Heart right ventricle (tissue), 16 donors: ENCODE measurements at regions not wholly inside any gene's neighbourhood (a gene's known extent, or its start where the extent isn't known, plus 50 kb on each side); places are given as distances from the start of the nearest gene placed in this dataset.
"Not testable (repeated sequence)": the region's sequence is repeated elsewhere in the genome, so short reads cannot be mapped to it uniquely, and the experiment has no call there.

Source experiments
- ATAC-seq, 8 donors: fragments of 200-7000 bp; cut with Tn5 transposase; one replicate each; pipeline ENCODE4 v1.9.1; 2020; ENCODE audit warnings: mild to moderate bottlenecking in 8 of 8, moderate library complexity in 8 of 8, moderate number of reproducible peaks in 1 of 8
- DNase-seq, 2 donors: peaks; one replicate each; pipeline ENCODE4 v3.0.0-alpha.2; 2020
- H3K27ac ChIP-seq, 10 donors: fragments of 200-600 bp; sonication (generic) in 2 of 10; one replicate each; pipeline versions ENCODE4 v1.5.0 to v1.8.0; 2020 to 2022; ENCODE audit warnings: mild to moderate bottlenecking in 3 of 10
- H3K27me3 ChIP-seq, 7 donors: fragments of 200-600 bp; one replicate each; pipeline ENCODE4 v1.8.0; 2021 to 2022; ENCODE audit warnings: mild to moderate bottlenecking in 2 of 7
- H3K36me3 ChIP-seq, 9 donors: fragments of 200-600 bp; sonication (generic) in 1 of 9; one replicate each; pipeline versions ENCODE4 v1.5.0 to v1.8.0; 2020 to 2022; ENCODE audit warnings: mild to moderate bottlenecking in 2 of 9
- H3K4me1 ChIP-seq, 9 donors: fragments of 200-600 bp; sonication (generic) in 1 of 9; one replicate each; pipeline versions ENCODE4 v1.5.0 to v1.8.0; 2020 to 2022; ENCODE audit warnings: mild to moderate bottlenecking in 4 of 9
- H3K4me3 ChIP-seq, 10 donors: fragments of 200-600 bp; sonication (generic) in 2 of 10; one replicate each; pipeline versions ENCODE4 v1.5.0 to v1.8.0; 2020 to 2022; ENCODE audit warnings: mild to moderate bottlenecking in 7 of 10, moderate library complexity in 2 of 10
- H3K9me3 ChIP-seq, 11 donors: fragments of 200-600 bp in 10 of 11; sonication (generic) in 2 of 11; one replicate each; pipeline versions ENCODE4 v1.5.0 to v1.8.0; 2013 to 2022; ENCODE audit warnings: mild to moderate bottlenecking in 2 of 11, control low read depth in 1 of 11, moderate library complexity in 1 of 11
- WGBS, 2 donors: extraction: QIAGEN DNeasy Blood & Tissue Kit; methylation state at CpG; one replicate each; pipeline ENCODE4 v1.1.7; 2013; ENCODE audit warnings: inconsistent platforms in 1 of 2; 5-methylcytosine and 5-hydroxymethylcytosine counted together
- intact Hi-C, 10 donors: fragments of 100-400 bp; cut with DNase I; formaldehyde crosslinking; loops; one replicate each; pipeline versions ENCODE4 v1.11.1 to v1.14.2; 2022
- TF ChIP-seq, protein P1 (sequence below), 9 donors: fragments of 200-600 bp; sonication (generic) in 2 of 9; IDR thresholded peaks; one replicate each; pipeline versions ENCODE4 v1.5.0 to v1.8.0; 2021 to 2022; ENCODE audit warnings: antibody characterized with exemption in 9 of 9, mild to moderate bottlenecking in 5 of 9, moderate library complexity in 1 of 9
- donor health status: Arrhythmogenic right ventricular cardiomyopathy.
- donor health status: ischemic (EF 13 %, LVEDD 7.1; RV severe dilation, severe dysfunction).
- donor health status: healthy with polysubstance abuse.
- donor health status: DM: no; HTN: yes; CAD: no.
- donor health status: DM: no; HTN: no; CAD: no.
- donor health status: ischemic (EF 25% LVEDD 6.9; RV normal size, moderate dysfunction).
- donor health status: ischemic (EF 25% LVEDD 5.7; RV mildly dilated, moderate dysfunction).
- donor health status: healthy.
- donor health status: DM: yes; HTN: yes; CAD: no.
- donor health status: Ischemic cardiomyopathy.
- donor health status: ischemic (EF 35%, LVEDD 5.7; RV mildly dilated, moderate dysfunction).
- donor health status: nonischemic (EF 11% LVEDD 7.7; RV severe dilation, severe dysfunction).
- donor health status: DM: yes; HTN: yes; CAD: no.
- donor health status: PGD.
- donor health status: ischemic (EF 29% LVEDD 5.4; RV normal size, mild dysfunction).
- donor health status: nonischemic (EF 23%, LVEDD 6.1; RV moderate dilation, normal function).

DNA sequence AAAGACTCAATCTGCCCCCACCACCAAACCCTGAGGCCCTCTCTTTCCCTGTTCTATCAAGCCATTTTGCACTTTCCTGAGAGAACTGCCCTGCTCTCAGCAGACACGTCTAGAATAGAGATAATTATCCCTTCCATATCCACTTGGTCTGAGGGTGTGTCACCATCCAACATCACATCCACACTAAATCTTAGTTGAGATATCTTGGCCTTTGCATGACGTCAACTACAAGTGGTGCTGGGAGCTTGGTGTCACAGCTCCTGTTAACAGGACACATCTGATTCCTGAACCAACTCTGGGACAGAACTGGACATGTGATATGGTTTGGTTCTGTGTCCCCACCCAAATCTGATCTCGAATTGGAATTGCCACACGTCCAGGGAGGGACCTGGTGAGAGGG is 1109.2 kb downstream of the TMEM121 start:
- intact Hi-C loops = no loop called here
- H3K4me3 ChIP-seq = no peak overlapping the region
- H3K27me3 ChIP-seq = peaks cover 0 to 35% (median 18%) of the 10 kb centered on the region in 7 donors
- no peaks in the 10 kb centered on the region for H3K9me3 ChIP-seq
- ATAC-seq (no peak), DNase-seq (no peak)
- H3K36me3 ChIP-seq = no peaks in the 10 kb centered on the region
- no peak overlapping the region for H3K27ac ChIP-seq
- 26 to 28% methylated on average over 4 of the region's 4 CpGs for WGBS, 2 donors
- TF ChIP-seq, protein P1, sequence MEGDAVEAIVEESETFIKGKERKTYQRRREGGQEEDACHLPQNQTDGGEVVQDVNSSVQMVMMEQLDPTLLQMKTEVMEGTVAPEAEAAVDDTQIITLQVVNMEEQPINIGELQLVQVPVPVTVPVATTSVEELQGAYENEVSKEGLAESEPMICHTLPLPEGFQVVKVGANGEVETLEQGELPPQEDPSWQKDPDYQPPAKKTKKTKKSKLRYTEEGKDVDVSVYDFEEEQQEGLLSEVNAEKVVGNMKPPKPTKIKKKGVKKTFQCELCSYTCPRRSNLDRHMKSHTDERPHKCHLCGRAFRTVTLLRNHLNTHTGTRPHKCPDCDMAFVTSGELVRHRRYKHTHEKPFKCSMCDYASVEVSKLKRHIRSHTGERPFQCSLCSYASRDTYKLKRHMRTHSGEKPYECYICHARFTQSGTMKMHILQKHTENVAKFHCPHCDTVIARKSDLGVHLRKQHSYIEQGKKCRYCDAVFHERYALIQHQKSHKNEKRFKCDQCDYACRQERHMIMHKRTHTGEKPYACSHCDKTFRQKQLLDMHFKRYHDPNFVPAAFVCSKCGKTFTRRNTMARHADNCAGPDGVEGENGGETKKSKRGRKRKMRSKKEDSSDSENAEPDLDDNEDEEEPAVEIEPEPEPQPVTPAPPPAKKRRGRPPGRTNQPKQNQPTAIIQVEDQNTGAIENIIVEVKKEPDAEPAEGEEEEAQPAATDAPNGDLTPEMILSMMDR (IDR thresholded peaks at IDR 0.05) = no peak
- H3K4me1 ChIP-seq = no peaks in the 10 kb centered on the region

DNA sequence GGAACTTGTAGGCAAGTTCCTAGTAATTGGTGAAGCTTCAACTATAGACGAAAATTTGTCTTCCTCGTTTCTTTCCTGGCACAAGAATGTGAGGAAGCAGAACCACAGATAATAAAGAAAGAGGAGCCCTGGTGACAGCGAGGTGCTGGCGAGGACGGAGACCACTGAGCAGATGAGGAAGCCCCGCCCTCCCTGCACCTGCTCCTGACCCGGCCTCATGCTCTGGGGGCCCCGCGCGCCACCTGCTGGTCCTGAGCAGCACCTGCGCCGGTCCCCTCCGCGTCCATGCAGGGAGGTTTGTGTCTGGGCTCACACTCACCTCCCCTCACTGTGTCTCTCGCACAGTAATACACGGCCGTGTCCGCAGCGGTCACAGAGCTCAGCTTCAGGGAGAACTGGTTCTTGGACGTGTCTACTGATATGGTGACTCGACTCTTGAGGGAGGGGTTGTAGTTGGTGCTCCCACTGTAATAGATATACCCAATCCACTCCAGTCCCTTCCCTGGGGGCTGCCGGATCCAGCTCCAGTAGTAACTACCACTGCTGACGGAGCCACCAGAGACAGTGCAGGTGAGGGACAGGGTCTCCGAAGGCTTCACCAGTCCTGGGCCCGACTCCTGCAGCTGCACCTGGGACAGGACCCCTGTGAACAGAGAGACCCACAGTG is 1112.5 kb downstream of the TMEM121 start:
- H3K9me3 ChIP-seq, intact Hi-C loops, DNase-seq, H3K4me1 ChIP-seq, ATAC-seq, H3K36me3 ChIP-seq, H3K27ac ChIP-seq, H3K4me3 ChIP-seq: not testable (repeated sequence)
- 43 to 44% methylated on average over 4 to 7 of the region's 25 CpGs for WGBS, 2 donors
- TF ChIP-seq, protein P1 (IDR thresholded peaks at IDR 0.05) = peak in 1 of 9 donors; percentile 40
- peaks cover 0 to 14% (median 0%) of the 10 kb centered on the region in 7 donors for H3K27me3 ChIP-seq

DNA sequence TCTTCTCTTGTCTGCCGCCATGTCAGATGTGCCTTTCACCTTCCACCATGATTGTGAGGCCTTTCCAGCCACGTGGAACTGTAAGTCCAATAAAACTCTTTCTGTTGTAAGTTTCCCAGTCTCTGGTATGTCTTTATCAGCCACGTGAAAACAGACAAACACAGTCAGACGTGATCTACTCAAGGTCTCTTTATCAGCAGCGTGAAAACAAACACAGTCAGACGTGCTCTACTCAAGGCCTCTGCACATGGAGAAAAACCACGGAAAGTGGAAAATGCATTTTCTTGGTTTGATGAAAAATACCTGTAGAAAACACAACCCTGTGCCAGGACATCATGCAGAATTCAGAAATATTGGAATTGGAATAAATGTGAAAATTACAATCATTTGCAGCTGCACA is 1115.7 kb downstream of the TMEM121 start:
- DNase-seq = no peak
- WGBS, 2 donors = 38 to 47% methylated on average over 7 of the region's 7 CpGs
- H3K9me3 ChIP-seq = no peaks in the 10 kb centered on the region
- ATAC-seq = no peak
- no peak overlapping the region for H3K27ac ChIP-seq
- peaks cover 0 to 17% (median 0%) of the 10 kb centered on the region in 7 donors for H3K27me3 ChIP-seq
- H3K36me3 ChIP-seq = no peaks in the 10 kb centered on the region
- H3K4me1 ChIP-seq = no peaks in the 10 kb centered on the region
- intact Hi-C loops = no loop called here
- no peak overlapping the region for H3K4me3 ChIP-seq
- TF ChIP-seq, protein P1 (IDR thresholded peaks at IDR 0.05) = no peak

DNA sequence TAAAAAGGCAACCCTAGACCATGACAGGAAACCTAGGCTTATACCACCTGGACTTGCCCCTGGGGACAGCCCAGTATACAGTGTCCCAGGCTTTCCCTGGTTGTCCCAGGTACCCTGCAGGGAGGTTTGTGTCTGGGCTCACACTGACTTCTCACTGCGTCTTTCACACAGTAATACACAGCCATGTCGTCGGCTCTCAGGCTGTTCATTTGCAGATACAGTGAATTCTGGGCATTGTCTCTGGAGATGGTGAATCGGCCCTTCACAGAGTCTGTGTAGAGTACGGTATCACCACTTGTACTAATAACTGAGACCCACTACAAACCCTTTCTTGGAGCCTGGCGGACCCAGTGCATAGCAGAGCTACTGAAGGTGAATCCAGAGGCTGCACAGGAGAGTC is 1116.6 kb downstream of the TMEM121 start:
- H3K4me1 ChIP-seq, H3K36me3 ChIP-seq, ATAC-seq, H3K27ac ChIP-seq, intact Hi-C loops, H3K4me3 ChIP-seq, DNase-seq, H3K9me3 ChIP-seq: not testable (repeated sequence)
- peaks cover 0 to 17% (median 0%) of the 10 kb centered on the region in 7 donors for H3K27me3 ChIP-seq
- WGBS, 2 donors = 36 to 49% methylated on average over 4 to 6 of the region's 6 CpGs

DNA sequence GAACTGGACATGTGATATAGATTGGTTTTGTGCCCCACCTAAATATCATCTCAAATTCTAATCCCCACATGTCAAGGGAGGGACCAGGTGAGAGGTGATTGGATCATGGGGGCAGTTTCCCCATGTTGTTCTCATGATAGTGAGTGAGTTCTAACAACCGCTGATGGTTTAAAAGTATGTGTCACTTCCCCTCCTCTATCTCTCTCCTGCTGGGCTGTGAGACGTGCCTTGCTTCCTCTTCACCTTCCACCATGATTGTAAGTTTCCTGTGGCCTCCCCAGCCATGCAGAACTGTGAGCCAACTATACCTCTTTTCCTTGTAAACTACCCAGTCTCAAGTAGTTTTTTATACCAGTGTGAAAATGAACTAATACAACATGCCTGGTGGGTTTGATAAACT is 1122.5 kb downstream of the TMEM121 start:
- DNase-seq, H3K4me3 ChIP-seq, H3K9me3 ChIP-seq, H3K27ac ChIP-seq, H3K36me3 ChIP-seq, ATAC-seq, H3K4me1 ChIP-seq, intact Hi-C loops: not testable (repeated sequence)
- H3K27me3 ChIP-seq = peaks cover 0 to 27% (median 0%) of the 10 kb centered on the region in 7 donors
- 11 to 17% methylated on average over 2 of the region's 2 CpGs for WGBS, 2 donors
